ENCODE measurements at regions not wholly inside any gene's neighbourhood (a gene's known extent, or its start where the extent isn't known, plus 50 kb on each side); places are given as distances from the start of the nearest gene placed in this dataset.

DNA sequence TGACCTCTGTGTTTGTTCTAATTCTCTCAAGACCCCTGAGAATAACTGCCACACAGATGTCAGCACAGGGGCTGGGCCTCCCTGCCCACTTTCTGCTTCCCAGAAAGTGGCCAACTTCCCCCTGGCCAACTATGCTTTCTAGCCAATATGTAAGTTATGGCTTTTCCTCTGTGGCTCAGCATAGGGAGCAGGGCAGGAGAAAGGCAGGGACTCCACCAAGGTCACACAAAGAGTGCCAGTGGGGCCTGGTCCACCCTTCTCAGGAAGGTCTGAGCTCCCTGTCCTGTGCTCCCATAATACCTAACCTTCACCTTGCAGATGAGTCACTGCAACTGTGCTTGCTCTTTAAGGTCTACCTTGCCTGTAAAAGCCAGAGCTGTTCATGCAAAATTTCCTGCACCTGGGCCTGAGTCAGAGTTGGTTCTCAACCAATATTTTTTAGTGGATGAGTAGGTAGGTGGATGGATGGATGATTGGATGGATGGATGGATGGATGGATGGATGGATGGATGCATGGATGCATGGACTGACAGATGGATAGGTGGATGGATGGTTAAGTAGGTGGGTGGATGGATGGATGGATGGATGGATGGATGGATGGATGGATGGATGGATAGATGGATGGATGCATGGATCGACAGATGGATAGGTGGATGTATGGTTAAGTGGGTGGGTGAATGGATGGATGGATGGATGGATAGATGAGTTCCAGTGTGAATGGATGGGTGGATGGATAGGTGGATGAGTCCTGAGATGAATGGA, 64.2 kb downstream of the DIO3 start:
- Mint-ChIP-seq H3K9me3 (ENCODE audit: low read depth, unreplicated experiment) (no peaks in the 10 kb centered on the region), H3K27me3 (ENCODE audit: unreplicated experiment) (peaks cover 10% of the 10 kb centered on the region), H3K4me1 (ENCODE audit: low read depth, unreplicated experiment) (no peaks in the 10 kb centered on the region), H3K4me3 (ENCODE audit: low read depth, unreplicated experiment) (no peak overlapping the region), H3K27ac (ENCODE audit: unreplicated experiment) (no peak overlapping the region), H3K36me3 (ENCODE audit: insufficient read depth, unreplicated experiment) (no peaks in the 10 kb centered on the region)
- DNase-seq: no peak
- CTCF ChIA-PET: no interaction called here
- intact Hi-C loops (cut with micrococcal nuclease; ENCODE audit: unreplicated experiment): loop anchor here (10.0 kb wide), 1 partner anchor 381 kb away; no protein-coding TSS in a partner anchor
- no peak for TF ChIP-seq CTCF (IDR thresholded peaks at IDR 0.05; ENCODE audit: unreplicated experiment)
- no TSS peak for BruUV-seq (replicated peaks)

- no peak for DNase-seq
- H3K9me3 Mint-ChIP-seq (ENCODE audit: low read depth, unreplicated experiment): no peaks in the 10 kb centered on the region
- BruUV-seq (replicated peaks): no TSS peak
- H3K27me3 Mint-ChIP-seq (ENCODE audit: unreplicated experiment): peaks cover 10% of the 10 kb centered on the region
- H3K36me3 Mint-ChIP-seq (ENCODE audit: insufficient read depth, unreplicated experiment): no peaks in the 10 kb centered on the region
- intact Hi-C loops (cut with micrococcal nuclease; ENCODE audit: unreplicated experiment): loop anchor here (10.0 kb wide), 1 partner anchor 382 kb away; no protein-coding TSS in a partner anchor
- CTCF ChIA-PET: no interaction called here
- no peak for TF ChIP-seq CTCF (IDR thresholded peaks at IDR 0.05; ENCODE audit: unreplicated experiment)
- no peak overlapping the region for H3K27ac Mint-ChIP-seq (ENCODE audit: unreplicated experiment)
- H3K4me3 Mint-ChIP-seq (ENCODE audit: low read depth, unreplicated experiment): no peak overlapping the region
- H3K4me1 Mint-ChIP-seq (ENCODE audit: low read depth, unreplicated experiment): no peaks in the 10 kb centered on the region
These were observed 65.0 kb downstream of the DIO3 start for GRCh38 chr14:101626331-101626730.

- intact Hi-C loops (cut with micrococcal nuclease; ENCODE audit: unreplicated experiment): loop anchor here (2.0 to 10.0 kb wide), 2 partner anchors 383 to 777 kb away; no protein-coding TSS in a partner anchor
- Mint-ChIP-seq H3K4me1 (ENCODE audit: low read depth, unreplicated experiment) (no peaks in the 10 kb centered on the region), H3K4me3 (ENCODE audit: low read depth, unreplicated experiment) (no peak overlapping the region), H3K36me3 (ENCODE audit: insufficient read depth, unreplicated experiment) (no peaks in the 10 kb centered on the region), H3K27me3 (ENCODE audit: unreplicated experiment) (peaks cover 10% of the 10 kb centered on the region), H3K9me3 (ENCODE audit: low read depth, unreplicated experiment) (no peaks in the 10 kb centered on the region), H3K27ac (ENCODE audit: unreplicated experiment) (no peak overlapping the region)
- CTCF ChIA-PET: no interaction called here
- no TSS peak for BruUV-seq (replicated peaks)
- no peak for TF ChIP-seq CTCF (IDR thresholded peaks at IDR 0.05; ENCODE audit: unreplicated experiment)
- no peak for DNase-seq
These were observed 66.6 kb downstream of the DIO3 start for GRCh38 chr14:101627915-101628262.

DNA sequence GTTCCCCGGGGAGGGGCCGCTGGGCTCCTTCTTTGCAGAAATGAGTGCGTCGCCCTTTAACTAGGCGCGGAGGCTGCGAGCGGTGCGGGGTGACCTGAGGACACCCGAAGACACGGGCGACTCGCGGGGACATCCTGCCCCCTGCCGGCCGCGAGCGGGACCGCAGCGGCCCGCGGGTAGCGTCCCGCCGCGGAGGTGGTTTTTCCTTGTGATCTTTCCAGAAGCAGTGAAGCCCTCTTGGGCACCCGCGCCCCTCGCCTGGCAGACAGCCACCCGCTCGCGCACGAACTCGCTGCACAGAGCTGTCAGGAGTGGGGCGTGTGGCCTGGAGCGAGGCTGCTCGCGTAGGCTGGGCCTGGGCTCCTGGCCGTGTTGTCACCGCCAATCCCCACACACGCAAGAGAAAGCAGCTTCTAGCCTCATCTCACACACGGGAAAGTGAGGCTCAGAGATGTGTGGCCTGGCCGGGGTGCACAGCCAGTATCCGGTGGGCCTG, 67.2 kb downstream of the DIO3 start:
- peak; percentile 83 for DNase-seq
- no peak overlapping the region for H3K27ac Mint-ChIP-seq (ENCODE audit: unreplicated experiment)
- H3K36me3 Mint-ChIP-seq (ENCODE audit: insufficient read depth, unreplicated experiment): no peaks in the 10 kb centered on the region
- BruUV-seq (replicated peaks): no TSS peak
- H3K4me3 Mint-ChIP-seq (ENCODE audit: low read depth, unreplicated experiment): no peak overlapping the region
- TF ChIP-seq CTCF (IDR thresholded peaks at IDR 0.05; ENCODE audit: unreplicated experiment): peak; percentile 93
- intact Hi-C loops (cut with micrococcal nuclease; ENCODE audit: unreplicated experiment): loop anchor here (2.0 to 10.0 kb wide), 2 partner anchors 384 to 778 kb away; no protein-coding TSS in a partner anchor
- H3K27me3 Mint-ChIP-seq (ENCODE audit: unreplicated experiment): peaks cover 4% of the 10 kb centered on the region
- no peaks in the 10 kb centered on the region for H3K9me3 Mint-ChIP-seq (ENCODE audit: low read depth, unreplicated experiment)
- CTCF ChIA-PET: no interaction called here
- no peaks in the 10 kb centered on the region for H3K4me1 Mint-ChIP-seq (ENCODE audit: low read depth, unreplicated experiment)
